GM20431 (cell line): ENCODE measurements at regions not wholly inside any gene's neighbourhood (a gene's known extent, or its start where the extent isn't known, plus 50 kb on each side); places are given as distances from the start of the nearest gene placed in this dataset.

ENCODE experiments used
- in situ Hi-C: fragments of 300-500 bp; cut with MseI, MboI; formaldehyde crosslinking; loops from one replicate; pipeline ENCODE4 v1.15.0; 2020; ENCODE audit warnings: low sequenced_read_pairs; ENCODE audit not compliant: unreplicated experiment

DNA sequence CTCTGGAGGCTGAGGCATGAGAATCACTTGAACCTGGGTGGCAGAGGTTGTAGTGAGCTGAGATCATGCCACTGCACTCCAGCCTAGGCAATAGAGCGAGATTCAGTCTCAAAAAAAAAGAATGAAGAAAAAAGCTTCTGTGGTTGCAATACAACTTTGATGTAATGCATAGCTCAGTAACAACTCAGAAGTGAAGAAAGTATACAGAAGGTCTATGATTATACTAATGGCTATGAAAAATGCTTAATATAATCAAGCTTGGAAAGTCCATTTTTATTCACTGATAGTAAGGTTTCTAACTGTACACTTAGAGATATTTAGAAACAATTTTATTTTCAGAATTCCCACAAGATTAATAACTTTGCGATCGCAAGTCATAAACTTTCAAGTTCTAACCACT lies 88.2 kb upstream of the FRMD6 start:
- in situ Hi-C loops = no loop called here

DNA sequence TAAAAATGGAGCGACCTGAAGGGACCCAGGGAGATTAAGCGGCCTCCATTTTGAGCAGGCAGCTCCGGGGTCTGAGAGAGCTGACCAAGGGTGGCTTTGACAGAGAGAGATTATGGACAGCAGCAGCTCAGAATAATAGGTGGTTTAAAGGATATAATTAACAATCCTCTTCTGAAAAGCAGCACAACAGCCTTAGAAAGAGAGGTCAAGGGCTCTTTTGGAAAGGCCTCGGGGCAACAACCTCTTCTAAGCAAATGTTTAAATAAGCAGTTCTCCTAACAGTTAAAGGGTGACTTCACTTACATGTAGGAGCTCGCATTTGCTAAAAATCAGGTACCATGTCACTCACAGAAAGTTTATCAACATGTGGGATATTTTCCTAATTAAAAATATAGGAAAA lies 87.2 kb upstream of the FRMD6 start:
- in situ Hi-C loops = no loop called here

DNA sequence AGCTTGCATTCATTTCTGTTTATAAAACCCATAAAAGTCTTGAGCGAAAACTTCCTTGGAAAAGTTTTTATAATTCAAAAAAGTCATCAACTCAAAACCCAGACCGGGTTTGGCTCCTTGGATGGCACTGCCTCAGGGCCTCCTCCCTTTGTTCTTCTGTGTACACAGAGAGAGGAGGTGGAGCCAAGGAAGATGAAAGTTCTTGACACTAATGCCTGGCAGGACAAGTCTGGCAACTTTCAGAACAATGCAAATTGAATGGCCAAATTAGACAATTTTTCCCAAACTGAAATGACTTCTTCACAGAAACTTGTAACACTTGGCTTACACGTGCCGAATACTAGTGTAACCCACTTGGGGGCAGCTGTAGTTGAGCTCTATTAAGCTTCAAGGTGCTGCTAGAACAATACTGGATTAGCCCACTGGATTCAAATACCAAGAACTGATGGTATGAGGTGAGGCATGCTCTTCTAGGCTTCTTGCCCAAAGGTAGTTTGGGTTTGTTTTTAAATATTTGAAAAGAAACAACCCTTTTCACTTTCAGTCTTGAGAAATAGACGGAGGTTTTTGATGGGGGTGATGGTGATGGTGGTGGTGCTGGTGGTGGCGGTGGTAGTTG lies 86.6 kb upstream of the FRMD6 start:
- in situ Hi-C loops = no loop called here

DNA sequence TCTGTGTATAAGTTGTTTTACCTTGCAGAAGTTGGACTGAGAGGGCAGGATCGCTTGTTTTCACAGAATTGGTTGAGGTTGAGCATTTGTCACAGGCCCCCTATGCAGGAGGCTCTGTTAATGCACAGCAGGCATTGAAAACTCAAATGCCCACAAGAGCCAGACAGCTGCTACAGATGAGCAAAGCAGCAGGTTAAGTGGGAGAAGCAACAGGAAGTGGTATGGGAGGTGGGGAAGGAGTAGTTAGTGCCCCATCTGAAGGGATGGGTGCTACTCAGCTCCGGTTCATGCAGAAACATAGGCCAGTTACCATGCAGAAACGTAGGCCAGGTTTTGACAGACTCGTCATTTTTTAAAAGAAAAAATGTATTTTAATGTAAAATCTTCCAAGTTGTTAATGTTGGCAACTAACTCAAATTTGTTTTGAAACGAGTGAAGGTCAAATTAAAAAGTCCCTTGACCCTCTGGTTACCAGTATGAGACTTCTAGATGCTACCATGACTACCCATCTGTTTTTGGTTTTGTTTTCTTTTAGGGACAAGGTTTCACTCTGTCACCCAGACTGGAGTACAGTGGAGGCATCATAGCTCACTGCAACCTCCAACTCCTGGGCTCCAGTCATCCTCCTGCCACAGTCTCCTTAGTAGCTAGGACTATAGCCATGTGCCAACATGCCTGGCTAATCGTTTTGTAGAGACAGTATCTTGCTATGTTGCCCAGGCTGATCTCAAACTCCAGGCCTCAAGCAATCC lies 84.7 kb upstream of the FRMD6 start:
- in situ Hi-C loops = no loop called here

DNA sequence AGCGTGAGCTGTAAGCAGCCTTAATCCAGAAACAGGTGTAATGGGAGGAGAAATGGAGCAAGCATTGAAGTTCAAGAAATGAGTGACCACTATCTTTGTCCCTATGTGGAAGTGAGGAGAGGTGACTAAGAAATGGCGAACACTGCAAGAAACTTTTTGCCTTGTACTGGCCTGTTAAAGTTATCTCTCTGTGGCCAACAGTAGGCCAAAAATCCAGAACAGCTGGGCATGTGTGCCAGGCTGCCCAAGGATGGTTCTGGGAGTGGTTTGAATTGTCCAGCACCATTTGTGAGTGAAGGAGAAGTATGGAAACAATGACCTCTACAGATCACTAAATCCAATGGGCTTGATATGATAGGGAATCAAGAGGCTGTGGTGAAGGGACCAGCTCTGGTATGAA lies 83.3 kb upstream of the FRMD6 start:
- in situ Hi-C loops = no loop called here

DNA sequence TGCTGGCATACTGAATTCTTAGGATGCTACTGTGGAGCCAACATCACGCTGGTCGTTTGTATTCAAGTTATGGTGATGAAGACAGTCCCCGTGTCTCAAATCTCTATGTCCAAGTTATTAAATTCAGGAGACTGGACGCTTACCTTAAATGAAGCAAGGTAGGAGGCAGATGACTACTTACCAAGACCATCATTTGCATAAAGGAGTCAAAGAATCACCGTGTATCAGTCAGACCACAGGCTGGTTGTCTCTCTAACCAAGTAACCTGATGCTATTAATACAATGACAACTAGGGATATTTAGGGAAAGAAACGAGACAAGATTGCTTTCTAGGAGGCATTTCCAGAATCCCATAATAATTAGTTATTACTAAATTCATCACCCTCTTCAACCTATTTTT lies 78.1 kb upstream of the FRMD6 start:
- in situ Hi-C loops = no loop called here

DNA sequence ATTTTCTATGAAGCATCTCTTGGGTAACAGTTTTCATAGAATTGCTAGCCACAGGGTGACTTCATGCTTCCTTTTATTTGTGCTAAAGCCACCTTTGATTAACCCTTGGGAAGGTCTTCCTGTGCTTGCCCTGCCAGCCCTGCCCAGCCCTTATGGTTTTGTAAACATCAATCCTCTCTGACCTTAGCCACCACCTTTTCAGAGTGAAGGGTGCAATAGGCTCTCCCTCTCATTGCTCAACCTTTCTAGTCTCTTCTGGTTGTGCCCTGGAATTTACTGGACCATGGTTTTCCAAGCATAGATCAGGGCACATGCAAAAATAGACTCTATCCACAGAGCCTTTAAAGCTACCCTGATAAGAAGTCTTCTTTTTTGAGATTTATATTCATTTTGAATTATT lies 77.7 kb upstream of the FRMD6 start:
- in situ Hi-C loops = no loop called here

DNA sequence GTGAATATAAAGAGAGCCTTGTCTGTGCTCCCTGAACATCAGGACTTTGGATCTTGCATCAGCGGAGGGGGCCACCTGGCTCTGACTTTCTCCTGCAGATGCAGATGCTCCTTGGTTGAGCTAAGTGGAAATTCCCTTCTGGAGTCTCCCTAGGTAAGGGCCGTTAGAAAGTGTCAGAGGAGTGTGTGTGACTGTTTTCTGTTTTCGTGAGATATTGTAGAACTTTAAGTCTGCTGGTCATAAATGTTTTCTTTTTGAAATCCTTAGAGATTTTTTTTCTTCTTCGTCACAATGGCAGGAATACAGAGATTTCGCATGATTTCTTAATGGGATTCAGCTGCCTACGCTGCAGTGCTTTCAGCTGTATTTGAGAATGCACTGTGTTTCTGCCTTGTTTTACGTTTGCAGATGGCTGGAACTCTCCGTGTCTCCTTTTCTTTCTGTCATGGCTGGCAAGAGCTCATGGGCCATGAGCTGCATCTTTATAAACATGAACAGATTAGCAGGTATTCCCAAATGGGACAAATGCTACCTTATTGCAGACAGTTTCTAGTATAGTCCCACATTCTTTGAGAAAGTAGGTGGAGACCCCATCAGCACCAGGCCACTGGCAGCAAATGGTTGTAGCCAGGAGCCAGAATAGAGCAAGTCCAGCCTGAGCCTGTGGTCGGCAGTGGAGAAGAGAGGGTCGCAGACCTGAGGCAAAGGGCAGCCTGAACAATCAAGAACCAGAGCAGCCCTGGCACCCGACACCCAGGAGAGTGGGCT lies 76.2 kb upstream of the FRMD6 start:
- in situ Hi-C loops = no loop called here

DNA sequence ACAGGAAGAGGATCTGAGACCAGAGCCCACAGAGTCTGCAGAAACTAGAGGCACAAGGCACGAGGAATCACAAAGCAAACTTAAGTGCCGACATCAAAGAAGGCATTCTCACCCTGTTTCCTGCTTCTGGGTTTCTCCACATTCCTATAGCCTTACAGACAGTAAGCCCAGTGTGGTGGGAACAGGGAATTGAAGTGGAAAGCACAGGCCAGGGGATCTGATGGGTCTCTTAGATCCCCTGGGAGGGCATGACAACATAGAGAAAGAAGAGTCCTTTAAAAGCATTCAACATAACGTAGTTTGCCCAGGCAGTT lies 75.6 kb upstream of the FRMD6 start:
- in situ Hi-C loops = no loop called here

DNA sequence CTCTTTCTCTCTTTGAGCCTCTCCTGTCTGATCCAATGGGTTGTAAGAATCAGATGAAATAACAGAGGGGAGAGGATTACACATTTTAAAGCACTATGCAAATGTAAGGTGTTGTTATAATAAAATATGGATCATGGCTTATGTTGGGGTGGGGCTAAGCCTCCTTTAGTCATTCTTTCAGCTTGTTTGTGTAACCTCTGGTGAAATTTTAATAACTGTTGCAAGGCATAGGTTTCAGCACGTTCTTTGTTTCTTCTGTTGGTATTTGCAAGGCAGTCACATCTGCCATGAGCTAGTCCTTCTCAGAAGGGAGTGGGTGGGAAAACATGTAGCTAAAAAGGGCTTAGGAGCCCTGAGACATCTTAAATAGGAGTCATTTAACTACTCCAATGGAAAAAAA lies 74.8 kb upstream of the FRMD6 start:
- in situ Hi-C loops = no loop called here

DNA sequence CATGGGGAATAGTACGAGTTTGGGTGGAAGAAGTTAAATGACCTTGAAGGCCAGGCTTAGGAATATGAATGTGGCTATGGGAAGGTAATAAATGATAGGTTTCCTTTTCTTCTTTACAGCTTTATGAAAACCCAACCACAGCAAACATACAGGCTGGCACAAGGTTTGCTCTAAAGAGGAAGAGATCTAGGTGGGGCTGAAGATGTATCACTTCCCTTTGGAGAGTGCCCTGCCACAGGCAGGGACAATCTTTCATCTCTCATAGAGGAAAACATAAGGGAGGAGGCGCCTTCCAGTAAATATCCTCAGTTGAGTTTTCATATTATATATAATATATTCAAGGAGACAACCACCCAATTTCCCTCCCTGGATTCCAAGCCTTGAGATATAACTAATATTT lies 72.9 kb upstream of the FRMD6 start:
- in situ Hi-C loops = no loop called here

DNA sequence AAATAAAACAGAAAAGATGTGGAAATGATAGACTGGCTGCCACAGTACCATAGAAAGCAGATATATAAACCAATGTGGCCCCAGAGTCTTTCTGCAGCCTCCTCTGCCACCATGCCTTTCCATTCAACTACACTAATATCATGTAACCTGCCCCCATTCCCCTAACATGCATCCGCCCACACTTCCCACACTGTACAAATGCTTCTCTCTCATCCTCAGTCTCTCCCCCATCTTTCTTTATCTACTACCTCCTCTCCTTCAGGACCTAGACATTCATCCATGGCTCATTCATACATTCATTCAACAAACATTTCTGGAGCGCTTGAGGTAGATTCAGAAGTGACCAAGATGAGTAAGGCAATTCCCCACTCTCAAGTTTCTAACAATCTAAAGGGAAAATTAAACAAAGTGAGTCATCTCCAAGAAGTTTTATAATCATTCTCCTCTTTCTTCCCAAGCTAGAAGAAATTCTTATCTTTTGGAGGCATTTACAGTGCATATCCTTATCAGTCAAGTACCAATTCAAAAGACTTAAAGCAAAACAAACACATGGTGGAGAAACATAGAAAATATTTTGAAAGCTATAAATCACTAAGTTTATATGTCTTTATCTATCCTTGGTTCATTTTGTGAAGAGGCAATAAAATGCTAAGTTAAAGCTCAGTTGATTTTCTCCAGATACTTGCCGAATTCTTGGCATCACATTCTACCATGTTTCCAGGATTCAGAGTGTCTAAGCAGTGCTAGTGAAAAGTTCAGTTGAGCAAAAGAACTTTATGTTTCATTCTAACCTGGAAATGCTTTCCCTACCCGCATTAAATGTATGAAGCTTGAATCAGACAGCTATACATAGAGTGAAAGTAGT lies 70.5 kb upstream of the FRMD6 start:
- in situ Hi-C loops = no loop called here

DNA sequence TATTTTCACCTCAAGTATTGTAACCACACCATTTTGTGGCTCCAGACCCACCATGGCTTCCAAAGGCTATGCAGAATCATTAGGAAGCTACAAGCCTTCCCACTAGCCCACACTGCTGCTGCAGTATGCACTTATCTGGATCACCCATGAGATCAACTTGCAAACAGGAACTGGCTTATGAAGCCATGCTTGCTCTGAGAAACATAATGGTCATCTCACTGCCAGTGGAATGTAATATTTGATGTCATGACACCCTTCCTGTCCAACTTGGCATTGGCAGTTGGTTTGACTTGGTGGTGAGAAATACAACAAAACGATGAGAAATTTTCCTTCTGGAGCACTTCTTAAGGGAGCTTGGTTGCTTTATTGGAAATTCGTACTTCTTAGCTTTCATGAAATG lies 69.3 kb upstream of the FRMD6 start:
- in situ Hi-C loops = no loop called here

DNA sequence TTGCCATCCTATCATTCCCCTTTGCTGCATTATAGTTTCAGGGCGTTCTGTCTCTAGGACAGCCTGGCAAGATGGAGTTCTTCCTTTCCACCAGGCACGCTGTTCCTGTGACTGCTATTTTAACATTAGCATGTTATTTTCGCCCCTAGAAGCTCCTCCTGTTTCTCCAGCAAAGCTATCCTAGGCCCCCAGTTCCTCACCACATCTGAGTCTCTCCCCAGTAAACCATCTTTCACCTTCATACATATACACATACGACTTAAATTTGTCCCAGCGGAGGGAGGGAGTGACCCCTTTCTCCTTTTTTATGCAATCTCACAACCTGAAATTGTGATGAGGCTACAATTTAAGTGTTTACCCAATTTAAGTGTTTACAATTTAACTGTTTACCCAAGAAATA lies 66.7 kb upstream of the FRMD6 start:
- in situ Hi-C loops = no loop called here

DNA sequence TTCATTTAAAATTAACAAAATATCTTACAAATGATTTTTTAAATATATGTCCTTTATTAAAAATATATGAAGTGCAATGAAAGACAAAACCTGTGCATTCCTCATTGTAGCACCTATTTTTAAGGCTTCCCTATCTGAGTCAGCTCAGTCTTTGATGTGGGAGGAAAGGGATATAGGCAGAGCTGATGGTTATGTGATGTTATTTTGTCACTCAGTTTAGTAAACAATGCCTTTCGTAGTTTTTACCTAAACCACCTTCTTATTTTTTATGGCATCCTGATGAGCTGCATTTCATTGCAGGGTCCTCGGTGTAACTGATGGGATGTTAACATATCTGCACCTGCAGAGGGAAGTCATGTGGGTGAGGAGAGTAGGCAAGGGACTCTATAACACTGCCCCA lies 58.9 kb upstream of the FRMD6 start:
- in situ Hi-C loops = no loop called here

DNA sequence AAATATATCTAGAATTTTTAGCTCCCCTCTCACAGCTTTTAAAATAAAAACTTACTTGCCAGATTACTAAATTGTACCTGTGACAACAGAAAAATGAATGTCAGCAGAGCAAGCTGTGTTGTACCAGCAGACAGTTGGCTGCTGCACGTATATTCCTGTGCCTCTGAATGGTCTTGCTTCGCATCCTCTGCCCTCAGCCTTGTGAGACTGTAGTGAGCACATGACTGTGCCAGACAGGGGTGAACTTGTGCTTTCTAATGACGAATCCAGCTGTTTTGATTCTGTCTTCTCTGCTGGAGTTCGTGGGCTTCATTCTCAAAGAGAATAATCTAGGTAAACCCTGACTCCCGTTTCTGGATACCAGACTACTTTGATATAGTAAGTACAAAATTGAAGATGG lies 58.3 kb upstream of the FRMD6 start:
- in situ Hi-C loops = no loop called here

DNA sequence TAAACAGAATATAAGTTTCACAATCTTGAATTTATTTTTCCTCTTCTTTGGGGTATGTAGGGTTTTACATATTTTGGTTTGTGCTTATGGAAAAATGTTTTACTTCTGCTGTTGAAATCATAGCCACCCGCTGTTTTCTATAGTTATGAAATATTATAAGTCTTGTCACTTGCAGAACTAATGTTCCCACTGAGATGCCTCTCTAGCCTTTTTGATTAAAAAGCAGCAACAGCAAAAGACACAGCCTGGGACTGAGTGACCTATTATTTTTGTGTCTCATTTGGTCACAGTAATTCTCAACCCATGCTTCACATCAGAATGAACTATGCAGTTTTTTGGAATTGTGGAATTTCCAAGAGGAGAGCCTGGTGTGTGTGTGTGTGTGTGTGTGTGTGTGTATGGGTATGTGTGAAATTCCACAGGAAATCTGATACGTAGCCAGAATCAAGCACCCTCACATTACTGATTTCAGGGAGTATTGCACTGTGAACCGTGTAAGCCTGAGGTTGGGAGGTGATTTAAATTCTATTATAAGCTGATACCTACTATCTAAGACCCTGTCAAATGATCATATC lies 55.7 kb upstream of the FRMD6 start:
- in situ Hi-C loops = no loop called here

DNA sequence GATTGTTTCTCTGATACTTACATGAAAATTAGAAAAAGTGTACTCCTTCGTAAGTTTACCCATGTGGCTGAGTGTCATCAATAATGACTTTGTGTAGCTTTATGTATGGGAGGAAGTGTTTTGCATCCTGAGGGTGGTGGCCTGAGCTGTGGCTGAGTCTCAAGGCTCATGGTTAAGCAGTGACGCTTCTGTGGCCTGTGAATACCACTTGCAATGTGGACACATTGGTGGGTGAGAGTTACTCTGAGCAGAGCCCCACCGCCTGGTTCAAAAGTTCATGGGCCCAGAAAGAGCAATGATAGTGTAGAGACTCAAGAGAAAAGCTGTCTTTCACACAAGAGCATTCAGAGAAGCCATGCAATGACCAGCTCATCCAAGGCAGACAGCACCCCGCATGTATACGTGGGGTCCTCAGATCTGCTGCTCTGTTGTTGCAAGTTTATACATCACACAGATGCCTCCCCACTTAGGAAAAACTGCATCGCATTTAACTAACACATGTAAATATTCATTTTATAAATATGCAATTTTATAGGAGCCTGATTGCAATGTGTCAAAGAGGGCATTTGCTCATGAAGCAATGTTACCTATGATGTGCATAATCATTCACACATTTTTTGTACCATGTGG lies 55.1 kb upstream of the FRMD6 start:
- in situ Hi-C loops = no loop called here

DNA sequence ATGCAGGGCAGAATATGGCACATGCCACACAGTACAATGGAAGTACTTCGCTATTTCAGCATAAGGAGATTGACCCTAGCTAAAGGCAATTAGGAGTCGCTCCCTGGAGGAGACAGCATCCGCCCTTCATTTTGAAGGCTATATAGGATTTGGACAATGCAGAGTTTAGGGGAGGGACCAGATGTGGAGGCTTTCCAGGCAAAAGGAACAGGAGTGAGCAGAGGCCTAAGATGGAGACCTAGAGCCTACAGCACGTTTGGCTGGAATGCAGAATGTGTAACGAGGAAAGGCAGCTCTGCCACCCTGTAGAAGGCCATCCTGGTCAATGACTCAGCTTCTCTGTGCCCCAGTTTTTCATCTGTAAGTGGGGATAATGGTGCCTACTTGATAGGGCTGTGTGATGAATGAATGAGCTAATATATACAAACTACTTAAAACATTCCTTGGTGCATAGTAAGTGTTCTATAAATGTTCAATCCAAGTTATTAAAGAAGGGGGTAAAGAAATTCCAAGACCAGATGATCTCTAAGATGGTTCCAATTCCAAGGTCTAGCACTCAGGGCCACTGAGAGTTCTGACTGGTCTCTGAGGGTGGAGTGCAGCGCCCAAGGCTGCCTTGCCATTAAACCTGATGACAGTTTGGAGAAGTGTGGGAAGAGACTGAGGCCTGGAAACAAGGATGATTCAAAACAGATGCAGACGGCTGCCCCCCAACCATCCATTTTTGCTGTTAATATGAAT lies 54.3 kb upstream of the FRMD6 start:
- in situ Hi-C loops = no loop called here
